ENCODE measurements at regions not wholly inside any gene's neighbourhood (a gene's known extent, or its start where the extent isn't known, plus 50 kb on each side); places are given as distances from the start of the nearest gene placed in this dataset.
"Not testable (repeated sequence)": the region's sequence is repeated elsewhere in the genome, so short reads cannot be mapped to it uniquely, and the experiment has no call there.

GRCh38 chr13:24563087-24563486 is 50.5 kb upstream of the PARP4 start:
- DNase-seq: no peak

- DNase-seq: not testable (repeated sequence)
These were observed 51.4 kb upstream of the PARP4 start for GRCh38 chr13:24563971-24564370.

- no peak for DNase-seq
These were observed 52.3 kb upstream of the PARP4 start for GRCh38 chr13:24564881-24565280.

GRCh38 chr13:24567593-24567992 is 55.0 kb upstream of the PARP4 start:
- peak in 1 of 3 donors; percentile 27 for DNase-seq

- peak; percentile 10 to 55 (median 29) for DNase-seq
These were observed 62.3 kb upstream of the PARP4 start for GRCh38 chr13:24574847-24575246.

- DNase-seq: peak; percentile 21 to 29 (median 24)
These were observed 67.7 kb upstream of the PARP4 start for GRCh38 chr13:24580315-24580714.

GRCh38 chr13:24581578-24581977 is 69.0 kb upstream of the PARP4 start:
- DNase-seq: not testable (repeated sequence)

- not testable (repeated sequence) for DNase-seq
These were observed 79.1 kb upstream of the PARP4 start for GRCh38 chr13:24591697-24592096.

- not testable (repeated sequence) for DNase-seq
These were observed 82.1 kb upstream of the ATP12A start for GRCh38 chr13:24597906-24598670.

GRCh38 chr13:24599019-24599791 is 81.0 kb upstream of the ATP12A start:
- DNase-seq: not testable (repeated sequence)

- peak in 2 of 3 donors; percentile 36 to 53 for DNase-seq
These were observed 74.3 kb upstream of the ATP12A start for GRCh38 chr13:24605923-24606372.

- DNase-seq: no peak
These were observed 73.6 kb upstream of the ATP12A start for GRCh38 chr13:24606486-24607170.

GRCh38 chr13:24610956-24611355 is 69.3 kb upstream of the ATP12A start:
- no peak for DNase-seq

GRCh38 chr13:24612726-24613125 is 67.5 kb upstream of the ATP12A start:
- no peak for DNase-seq

- no peak for DNase-seq
These were observed 67.1 kb upstream of the ATP12A start for GRCh38 chr13:24613128-24613527.

GRCh38 chr13:24613755-24614154 is 66.5 kb upstream of the ATP12A start:
- no peak for DNase-seq

- no peak for DNase-seq
These were observed 65.7 kb upstream of the ATP12A start for GRCh38 chr13:24614306-24615080.

GRCh38 chr13:24615114-24615513 is 65.1 kb upstream of the ATP12A start:
- no peak for DNase-seq

- DNase-seq: no peak
These were observed 64.2 kb upstream of the ATP12A start for GRCh38 chr13:24615911-24616472.

- no peak for DNase-seq
These were observed 63.7 kb upstream of the ATP12A start for GRCh38 chr13:24616514-24616913.

- DNase-seq: no peak
These were observed 62.8 kb upstream of the ATP12A start for GRCh38 chr13:24617256-24618010.
